Left colon (tissue), 2 donors: ENCODE measurements at regions not wholly inside any gene's neighbourhood (a gene's known extent, or its start where the extent isn't known, plus 50 kb on each side); places are given as distances from the start of the nearest gene placed in this dataset.

ENCODE experiments used
- ATAC-seq: fragments of 200-7000 bp; cut with Tn5 transposase; one replicate; pipeline ENCODE4 v1.9.1; 2020; ENCODE audit warnings: mild to moderate bottlenecking, moderate library complexity
- DNase-seq, 2 donors: peaks; one replicate each; pipeline ENCODE4 v3.0.0-alpha.2; 2020
- intact Hi-C, 2 donors: fragments of 100-400 bp; cut with DNase I in 1 of 2; cut with micrococcal nuclease in 1 of 2; formaldehyde crosslinking; loops; one replicate each; pipeline versions ENCODE4 v1.11.2 to v1.14.0; 2022; cut with DNase I, micrococcal nuclease
- microRNA-seq, 2 donors: library from miRNA; unstranded; fragments of <30 nt; microRNA quantifications; one replicate each; pipeline versions ENCODE4 v1.1.0 to v1.2.0, GENCODE V29; 2020
- donor health status: DM: no; HTN: no; CAD: no.
- donor health status: DM: yes; HTN: yes; CAD: no.

GRCh38 chr22:47225080-47225930 is 462.9 kb downstream of the TBC1D22A start:
- DNase-seq, result no peak
- intact Hi-C loops, result no loop called here
- no peak for ATAC-seq

Small RNA genes lying in the stretch of these regions (microRNA-seq; reads per million reads assigned to microRNA genes)
- 0 reads per million in 2 donors for gene MIR3201
- 0.53 to 1.4 reads per million in 2 donors for gene MIR3667
- gene MIR4535, result 0 reads per million in 2 donors
